ENCODE measurements at regions not wholly inside any gene's neighbourhood (a gene's known extent, or its start where the extent isn't known, plus 50 kb on each side); places are given as distances from the start of the nearest gene placed in this dataset.
"Not testable (repeated sequence)": the region's sequence is repeated elsewhere in the genome, so short reads cannot be mapped to it uniquely, and the experiment has no call there.

GRCh38 chr1:229164836-229165735 lies 105.8 kb upstream of the RAB4A start:
- no peak for DNase-seq

DNA sequence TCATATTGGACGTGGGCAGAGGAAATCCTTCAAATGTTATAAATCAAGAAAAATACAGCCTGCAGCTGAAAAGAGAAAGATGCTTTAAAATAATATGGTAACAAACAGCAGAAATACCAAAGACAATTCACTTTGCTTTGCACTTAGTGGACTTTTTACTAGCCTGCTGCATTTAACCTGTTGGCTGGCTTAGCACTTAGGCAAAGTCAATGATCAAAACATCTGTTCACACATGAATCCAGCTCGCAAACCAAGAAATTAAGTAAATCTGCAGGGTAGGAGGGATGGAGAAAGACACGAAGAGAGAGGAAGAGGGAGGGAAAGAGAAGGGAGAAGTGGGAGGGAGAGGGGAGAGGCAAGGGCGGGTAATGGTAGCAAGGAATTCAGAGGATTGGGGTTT lies 103.6 kb upstream of the RAB4A start:
- DNase-seq = no peak

DNA sequence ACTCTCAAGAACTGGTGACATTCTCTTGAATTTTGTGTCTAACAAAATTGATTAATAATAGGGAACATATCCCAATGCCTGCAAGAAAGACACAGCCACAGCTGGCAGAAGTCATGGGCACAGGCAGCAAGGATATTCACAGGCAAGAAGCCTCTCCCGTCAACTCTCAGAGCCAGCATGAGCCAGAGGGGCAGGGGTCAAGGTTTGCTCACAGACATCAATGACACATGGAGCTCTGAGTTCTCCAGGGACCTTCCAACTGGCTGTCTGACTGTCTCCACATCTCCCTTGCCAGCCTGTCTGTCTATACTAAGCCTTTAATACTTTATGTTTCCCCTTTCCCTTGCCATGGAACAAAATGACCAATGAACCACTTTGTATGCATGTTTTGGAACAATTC lies 101.5 kb upstream of the RAB4A start:
- DNase-seq = no peak

DNA sequence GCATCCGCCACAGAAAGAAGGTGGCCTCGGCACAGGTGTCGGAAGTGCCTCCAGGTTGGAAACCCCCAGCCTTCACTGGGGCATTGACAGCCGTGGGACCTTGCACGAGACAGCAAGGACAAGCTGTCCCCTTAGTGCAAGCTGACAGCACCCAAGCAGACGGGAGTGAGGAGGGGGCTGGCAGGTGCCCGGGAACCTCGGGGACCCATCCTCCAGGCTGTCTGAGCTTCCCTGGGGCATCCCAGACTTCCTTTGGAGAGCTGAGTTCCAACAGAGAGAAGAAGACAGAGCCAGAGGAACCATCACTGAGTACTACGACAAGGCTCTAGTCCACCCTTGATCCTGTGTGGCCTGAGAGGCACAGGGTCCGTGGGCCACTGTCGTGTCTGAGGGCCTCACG lies 100.6 kb upstream of the RAB4A start:
- DNase-seq = no peak

DNA sequence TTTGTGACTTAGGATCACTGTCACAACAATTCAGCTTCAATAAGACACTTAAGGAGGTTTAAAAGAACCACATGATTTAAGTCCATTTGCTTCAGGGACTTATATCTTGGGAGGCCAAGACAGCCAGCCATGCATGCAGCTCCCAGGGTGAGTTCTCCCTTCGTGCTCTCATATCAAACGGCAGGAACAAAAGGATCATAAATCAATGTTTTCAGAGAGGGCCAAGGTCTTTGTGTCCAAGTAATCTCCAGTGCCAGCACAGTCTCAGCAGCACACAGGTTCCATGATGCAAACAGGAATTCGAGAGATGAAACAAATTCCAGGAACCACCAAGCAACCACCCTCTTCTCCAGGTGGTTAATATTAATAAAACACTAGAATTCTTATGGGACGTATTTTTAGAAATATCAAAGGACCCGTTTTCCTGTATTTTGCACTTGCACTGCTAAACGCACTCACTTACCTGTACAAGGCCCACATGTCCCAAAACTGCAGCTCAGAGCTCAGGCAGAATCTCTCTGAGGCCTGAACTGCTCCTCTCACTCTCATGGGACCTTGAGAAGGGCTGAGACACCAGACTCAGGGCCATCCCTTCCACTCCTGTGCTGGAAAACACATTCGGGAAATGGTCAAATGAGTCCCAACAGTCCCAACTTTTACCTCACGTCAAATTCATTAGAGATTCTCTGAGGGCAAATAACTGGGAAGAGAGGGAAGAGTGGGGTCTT lies 100.0 kb upstream of the RAB4A start:
- DNase-seq = no peak

GRCh38 chr1:229171934-229172333 lies 99.0 kb upstream of the RAB4A start:
- peak; percentile 93 for DNase-seq

DNA sequence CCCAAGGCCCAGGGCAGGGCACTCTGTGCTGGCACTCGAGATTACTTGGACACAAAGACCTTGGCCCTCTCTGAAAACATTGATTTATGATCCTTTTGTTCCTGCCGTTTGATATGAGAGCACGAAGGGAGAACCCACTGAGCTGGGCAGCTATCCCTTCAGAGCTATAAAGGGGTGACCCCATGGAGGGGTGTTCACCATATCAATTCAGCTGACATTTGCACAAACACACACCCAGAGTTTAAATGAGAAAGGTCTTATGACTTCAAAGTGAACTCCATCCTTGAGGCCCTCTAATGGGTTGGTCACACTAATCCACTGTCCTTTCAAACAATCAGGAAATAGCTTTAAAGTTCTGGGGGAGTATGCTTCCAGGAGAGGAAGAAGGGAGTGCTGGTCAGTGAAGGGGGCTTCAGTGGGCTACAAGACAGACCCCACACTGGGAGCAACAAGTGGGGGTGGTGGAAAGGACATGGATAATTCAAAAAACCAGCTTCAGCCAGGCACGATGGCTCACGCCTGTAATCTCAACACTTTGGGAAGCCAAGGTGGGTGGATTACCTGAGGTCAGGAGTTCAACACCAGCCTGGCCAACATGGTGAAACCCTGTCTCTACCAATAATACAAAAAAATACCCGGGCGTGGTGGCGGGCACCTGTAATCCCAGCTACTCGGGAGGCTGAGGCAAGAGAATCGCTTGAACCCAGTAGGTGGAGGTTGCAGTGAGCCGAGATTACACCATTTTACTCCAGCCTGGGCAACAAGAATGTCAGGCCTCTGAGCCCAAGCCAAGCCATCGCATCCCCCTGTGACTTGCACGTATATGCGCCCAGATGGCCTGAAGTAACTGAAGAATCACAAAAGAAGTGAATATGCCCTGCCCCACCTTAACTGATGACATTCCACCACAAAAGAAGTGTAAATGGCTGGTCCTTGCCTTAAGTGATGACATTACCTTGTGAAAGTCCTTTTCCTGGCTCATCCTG lies 97.1 kb upstream of the RAB4A start:
- not testable (repeated sequence) for DNase-seq

- not testable (repeated sequence) for DNase-seq
Measured at GRCh38 chr1:229175297-229175696, 95.6 kb upstream of the RAB4A start.

DNA sequence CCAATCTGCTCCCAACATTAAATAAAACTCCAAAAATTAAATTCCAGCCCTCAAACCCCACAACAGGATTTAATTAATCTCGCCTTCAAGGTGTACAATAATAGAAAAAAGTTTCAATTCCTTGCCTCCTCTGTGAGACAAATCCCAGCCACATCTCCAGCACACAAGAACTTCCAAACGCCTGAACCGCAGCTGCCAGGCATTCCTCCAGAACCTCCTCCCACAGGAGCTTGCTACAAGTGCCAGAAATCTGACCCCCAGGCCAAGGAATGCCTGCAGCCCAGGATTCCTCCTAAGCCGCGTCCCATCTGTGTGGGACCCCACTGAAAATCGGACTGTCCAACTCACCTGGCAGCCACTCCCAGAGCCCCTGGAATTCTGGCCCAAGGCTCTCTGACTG lies 94.5 kb upstream of the RAB4A start:
- not testable (repeated sequence) for DNase-seq

DNA sequence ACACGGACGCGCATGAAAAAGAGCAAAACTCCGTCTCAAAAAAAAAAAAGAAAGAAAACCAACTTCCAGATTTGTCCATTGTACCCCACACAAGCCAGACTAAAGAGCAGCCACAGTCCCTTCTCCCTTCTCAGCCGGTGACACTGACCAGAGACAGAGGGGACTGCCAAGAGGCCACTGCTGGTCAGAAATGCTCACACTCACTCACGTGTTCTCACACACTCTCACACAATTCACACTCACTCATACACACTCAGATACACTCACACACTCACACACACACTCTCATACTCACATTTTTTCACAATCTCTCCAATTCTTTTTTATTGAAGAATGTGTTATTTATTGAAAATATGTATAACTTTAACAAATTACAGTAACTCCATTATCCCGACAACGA lies 90.8 kb upstream of the RAB4A start:
- DNase-seq = no peak

DNA sequence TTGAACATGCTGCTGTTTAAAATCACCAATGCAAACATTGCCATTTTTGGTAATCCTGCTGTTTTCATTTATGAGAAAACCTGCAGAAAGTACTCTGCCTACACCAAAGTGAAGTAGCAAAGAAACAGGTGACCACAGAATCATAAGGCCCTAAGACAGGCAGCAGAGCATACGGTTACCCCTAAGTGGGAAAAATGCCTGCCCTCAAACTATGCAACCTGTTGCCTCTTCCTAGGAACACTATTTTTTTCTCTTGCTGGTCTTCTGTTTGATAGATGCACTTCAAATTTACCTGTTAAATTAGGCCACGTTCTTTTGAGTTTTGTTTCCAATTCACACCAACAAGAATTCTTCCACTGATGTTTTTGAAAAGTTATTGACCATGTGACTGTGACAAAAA lies 89.5 kb upstream of the RAB4A start:
- no peak for DNase-seq

DNA sequence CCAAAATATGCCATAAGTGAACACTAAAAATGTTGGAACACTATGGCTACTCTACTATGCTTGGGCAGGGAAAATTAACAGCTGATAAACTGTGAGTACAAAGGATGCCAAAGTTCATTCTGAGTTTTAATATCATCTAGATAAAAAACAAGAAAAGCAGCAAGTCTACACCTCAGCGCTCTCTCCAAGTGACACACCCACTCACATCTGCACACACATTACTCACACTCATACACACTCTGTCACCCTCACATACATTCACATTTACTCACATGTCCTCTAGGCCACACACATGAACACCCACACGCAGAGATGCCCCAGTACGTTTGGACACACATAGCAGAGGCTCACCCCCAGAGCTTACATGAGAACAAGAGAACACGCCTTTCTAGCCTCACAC lies 87.3 kb upstream of the RAB4A start:
- no peak for DNase-seq

DNA sequence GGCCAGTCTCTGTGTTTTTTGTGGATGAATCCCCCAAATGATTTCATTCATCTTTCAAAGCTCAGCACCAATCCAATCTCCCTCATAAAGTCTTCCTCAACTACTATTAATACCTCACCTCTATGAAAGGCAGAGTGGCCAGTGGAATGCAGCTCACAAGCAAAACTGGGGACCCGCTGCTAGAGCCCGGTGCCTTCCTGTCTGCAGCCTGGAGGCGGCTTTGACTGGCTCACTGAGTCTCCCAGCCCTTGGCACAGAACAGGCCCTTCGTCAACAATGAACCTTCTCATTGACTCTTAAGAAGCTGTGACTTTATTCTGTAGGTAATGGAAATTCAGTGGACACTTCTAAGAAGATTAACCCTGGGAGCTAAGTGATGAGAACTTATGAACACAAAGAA lies 86.8 kb upstream of the RAB4A start:
- DNase-seq = no peak

DNA sequence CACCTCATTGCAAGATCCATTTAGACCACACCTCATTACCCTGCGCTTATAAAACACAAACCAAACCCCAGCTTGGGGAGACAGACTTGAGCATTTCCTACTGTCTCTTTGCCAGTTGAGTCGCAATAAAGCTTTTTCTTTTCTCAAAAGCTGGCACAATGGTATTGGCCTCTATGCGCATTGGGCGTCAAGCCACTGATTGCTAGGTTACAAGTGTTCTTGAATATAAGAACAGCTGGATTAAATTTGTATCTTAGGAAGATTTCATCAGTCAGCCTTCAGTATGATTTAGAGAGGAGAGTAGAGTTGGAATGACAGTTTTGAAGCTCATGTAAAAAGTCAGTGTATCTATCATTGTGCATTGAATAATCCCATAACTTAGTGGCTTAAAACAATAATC lies 84.9 kb upstream of the RAB4A start:
- DNase-seq = no peak

GRCh38 chr1:229186373-229187056 lies 84.4 kb upstream of the RAB4A start:
- no peak for DNase-seq

DNA sequence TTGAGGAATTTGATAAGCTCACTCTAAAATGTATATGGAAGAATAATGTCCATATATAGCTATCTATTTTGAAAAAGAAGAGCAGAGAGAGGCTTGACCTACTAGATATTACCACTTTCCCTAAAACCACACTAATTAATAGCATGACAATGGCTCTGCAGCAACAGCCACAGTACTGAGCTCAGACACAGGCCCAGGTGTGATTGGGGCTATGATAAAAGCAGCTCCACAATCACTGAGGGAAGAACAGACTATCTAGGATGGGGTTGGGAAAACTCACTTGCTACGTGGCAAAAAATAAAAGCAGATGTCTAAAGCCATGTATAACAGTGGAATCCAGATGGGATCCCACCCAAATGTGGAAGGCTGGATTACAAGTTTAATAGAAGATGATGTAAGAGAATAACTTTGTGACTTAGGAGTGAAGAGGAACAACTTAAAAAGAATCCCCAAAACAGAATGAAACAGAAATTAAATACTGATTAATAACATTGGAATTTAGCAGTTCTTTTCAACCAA lies 80.8 kb upstream of the RAB4A start:
- DNase-seq = no peak

- DNase-seq = no peak
Measured at GRCh38 chr1:229191066-229191674, 79.7 kb upstream of the RAB4A start.

DNA sequence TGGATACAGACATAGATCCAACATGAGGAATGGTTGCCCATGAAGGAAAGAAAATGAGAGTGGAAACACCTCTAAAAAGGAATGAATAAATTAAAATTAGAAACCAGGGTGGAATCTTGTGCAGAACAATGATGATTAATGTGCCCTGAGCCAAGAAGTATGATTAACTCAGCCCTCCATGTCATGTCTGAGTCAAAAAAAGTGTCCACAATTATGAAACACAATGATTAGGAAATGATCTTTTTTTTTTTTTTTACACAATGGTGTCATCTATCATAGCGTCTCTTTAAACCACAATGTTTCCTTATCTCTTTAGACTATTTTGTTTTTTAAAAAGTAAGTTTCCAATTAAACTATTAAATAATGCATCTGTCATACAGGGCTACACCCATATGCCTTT lies 78.9 kb upstream of the RAB4A start:
- no peak for DNase-seq

DNA sequence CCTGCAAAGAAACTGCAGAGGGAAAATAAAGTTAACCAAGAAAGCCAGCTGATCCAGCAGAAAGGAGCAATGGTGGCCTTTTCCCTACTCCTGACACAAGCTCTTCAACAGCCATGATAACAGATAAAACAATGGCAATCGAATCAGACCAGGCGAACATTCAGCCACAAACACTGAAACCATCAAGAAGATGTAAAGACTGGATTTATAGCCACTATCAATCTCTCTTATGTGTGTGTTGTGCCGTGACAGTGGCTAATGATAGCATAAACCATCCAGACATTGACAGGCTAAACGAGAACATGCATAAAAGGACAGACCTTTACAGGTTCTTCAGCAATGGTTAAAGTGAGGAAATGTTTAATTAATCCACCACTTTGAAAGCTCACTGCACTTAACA lies 78.1 kb upstream of the RAB4A start:
- DNase-seq = no peak

DNA sequence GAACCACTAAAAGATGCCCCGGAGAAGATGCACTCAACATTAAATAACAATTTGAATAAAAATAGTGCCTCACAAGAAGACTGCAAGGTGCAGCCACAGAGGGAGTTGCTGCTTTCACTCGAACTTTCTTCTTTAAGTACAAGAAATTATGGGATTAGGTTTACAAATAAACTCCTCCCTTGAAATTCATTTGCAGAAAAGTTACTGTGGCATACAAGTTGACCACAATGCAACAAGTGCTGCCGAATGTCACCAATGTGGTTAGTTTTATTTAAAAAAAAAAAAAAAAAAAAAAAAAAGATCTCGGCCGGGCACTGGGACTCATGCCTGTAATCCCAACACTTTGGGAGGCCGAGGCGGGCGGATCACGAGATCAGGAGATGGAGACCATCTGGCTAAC lies 76.8 kb upstream of the RAB4A start:
- no peak for DNase-seq

DNA sequence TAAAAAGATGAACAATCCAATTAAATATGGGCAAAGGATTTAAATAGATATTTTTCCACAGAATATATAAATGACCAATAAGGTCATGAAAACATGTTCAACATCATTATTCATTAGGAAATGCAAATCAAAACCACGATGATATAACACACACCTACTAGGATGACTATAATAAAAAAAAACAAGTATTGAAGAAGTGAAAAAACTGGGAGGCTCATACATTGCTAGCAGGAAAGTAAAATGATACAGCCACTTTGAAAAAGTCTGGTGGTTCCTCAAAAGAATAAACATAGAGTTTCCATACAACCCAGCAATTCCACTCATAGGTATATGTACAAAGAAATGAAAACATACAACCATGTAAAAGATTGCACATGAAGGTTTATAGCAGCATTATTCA lies 75.7 kb upstream of the RAB4A start:
- no peak for DNase-seq
